Pancreas (tissue), 10 donors: ENCODE measurements at regions not wholly inside any gene's neighbourhood (a gene's known extent, or its start where the extent isn't known, plus 50 kb on each side); places are given as distances from the start of the nearest gene placed in this dataset.

ENCODE experiments used
- ATAC-seq, 4 donors: fragments of 200-7000 bp; cut with Tn5 transposase; one replicate each; pipeline versions ENCODE4 v1.8.0 to v1.9.1; 2020; ENCODE audit warnings: mild to moderate bottlenecking in 4 of 4, moderate library complexity in 4 of 4
- DNase-seq, 6 donors: peaks; one replicate each; pipeline ENCODE4 v3.0.0-alpha.2; 2020
- FAIRE-seq: peaks from 2 replicates; lab custom pipeline; 2012; peaks lifted over from hg19 to GRCh38; lab: Jason Lieb, UNC
- H3K27ac ChIP-seq, 4 donors: fragments of 200-600 bp; sonication (generic); 1 replicate in 3 of 4; 2 replicates in 1 of 4; pipeline versions ENCODE4 v1.5.0 to v1.8.0; 2020
- H3K27me3 ChIP-seq, 4 donors: fragments of 200-600 bp; one replicate each; pipeline ENCODE4 v1.8.0; 2021
- H3K36me3 ChIP-seq, 3 donors: fragments of 200-600 bp; sonication (generic) in 1 of 3; one replicate each; pipeline versions ENCODE4 v1.5.0 to v1.8.0; 2020 to 2021
- H3K4me1 ChIP-seq, 3 donors: fragments of 200-600 bp; one replicate each; pipeline ENCODE4 v1.8.0; 2021
- H3K4me3 ChIP-seq, 4 donors: fragments of 200-600 bp; sonication (generic) in 2 of 4; one replicate each; pipeline versions ENCODE4 v1.5.0 to v1.8.0; 2020 to 2021
- H3K9me3 ChIP-seq, 4 donors: fragments of 200-600 bp; one replicate each; pipeline ENCODE4 v1.8.0; 2021
- whole genome bisulfite sequencing, 2 donors: extraction: QIAGEN DNeasy Blood & Tissue Kit; methylation state at CpG; one replicate each; pipeline ENCODE4 v1.1.7; 2013; 5-methylcytosine and 5-hydroxymethylcytosine counted together
- intact Hi-C, 3 donors: fragments of 100-400 bp; cut with DNase I; formaldehyde crosslinking; loops; one replicate each; pipeline versions ENCODE4 v1.11.1 to v1.14.2; 2022
- TF ChIP-seq, protein P1 (sequence below), 4 donors: fragments of 200-600 bp; sonication (generic) in 3 of 4; IDR thresholded peaks; one replicate each; pipeline versions ENCODE4 v1.5.0 to v1.8.0; 2021; ENCODE audit warnings: antibody characterized with exemption in 4 of 4
- donor health status: healthy with polysubstance abuse.
- donor health status: DM: no; HTN: no; CAD: no; lungs with moderate emphysema.
- donor health status: DM: no; HTN: no; CAD: no.
- donor health status: control.
- donor health status: control.
- donor health status: Bipolar disorder and iron deficiency.
- donor health status: DM: yes; HTN: yes; CAD: no.
- donor health status: DM: no; HTN: no; CAD: no.
- donor health status: DM: no; HTN: no; CAD: no.
- donor health status: DM: yes; HTN: yes; CAD: no.

DNA sequence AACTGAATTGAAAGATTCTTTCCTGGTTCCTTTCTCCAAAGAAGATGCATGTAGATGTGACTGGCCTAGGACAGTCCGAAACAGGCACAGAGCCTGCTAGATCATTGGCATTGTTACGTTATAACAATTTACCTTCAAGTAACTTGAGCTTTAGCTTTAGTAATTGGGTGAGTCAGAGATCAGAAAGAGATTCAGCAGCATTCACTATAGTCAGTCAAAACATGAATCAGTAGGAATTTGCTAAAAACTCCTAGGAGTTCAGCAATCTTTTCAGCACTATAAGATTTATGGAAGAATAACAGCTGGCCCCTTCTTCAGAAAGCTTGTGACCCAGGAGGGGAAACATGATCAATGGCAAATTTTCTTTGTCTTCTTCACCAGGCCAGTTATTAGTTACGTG, 281.7 kb upstream of the PRDM1 start:
- no peak for DNase-seq
- no peak overlapping the region for H3K4me3 ChIP-seq
- FAIRE-seq, result no peak
- H3K4me1 ChIP-seq, result no peaks in the 10 kb centered on the region
- 80 to 84% methylated on average over 3 of the region's 3 CpGs for WGBS, 2 donors
- no peaks in the 10 kb centered on the region for H3K27me3 ChIP-seq
- no peaks in the 10 kb centered on the region for H3K9me3 ChIP-seq
- TF ChIP-seq, protein P1, sequence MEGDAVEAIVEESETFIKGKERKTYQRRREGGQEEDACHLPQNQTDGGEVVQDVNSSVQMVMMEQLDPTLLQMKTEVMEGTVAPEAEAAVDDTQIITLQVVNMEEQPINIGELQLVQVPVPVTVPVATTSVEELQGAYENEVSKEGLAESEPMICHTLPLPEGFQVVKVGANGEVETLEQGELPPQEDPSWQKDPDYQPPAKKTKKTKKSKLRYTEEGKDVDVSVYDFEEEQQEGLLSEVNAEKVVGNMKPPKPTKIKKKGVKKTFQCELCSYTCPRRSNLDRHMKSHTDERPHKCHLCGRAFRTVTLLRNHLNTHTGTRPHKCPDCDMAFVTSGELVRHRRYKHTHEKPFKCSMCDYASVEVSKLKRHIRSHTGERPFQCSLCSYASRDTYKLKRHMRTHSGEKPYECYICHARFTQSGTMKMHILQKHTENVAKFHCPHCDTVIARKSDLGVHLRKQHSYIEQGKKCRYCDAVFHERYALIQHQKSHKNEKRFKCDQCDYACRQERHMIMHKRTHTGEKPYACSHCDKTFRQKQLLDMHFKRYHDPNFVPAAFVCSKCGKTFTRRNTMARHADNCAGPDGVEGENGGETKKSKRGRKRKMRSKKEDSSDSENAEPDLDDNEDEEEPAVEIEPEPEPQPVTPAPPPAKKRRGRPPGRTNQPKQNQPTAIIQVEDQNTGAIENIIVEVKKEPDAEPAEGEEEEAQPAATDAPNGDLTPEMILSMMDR (IDR thresholded peaks at IDR 0.05), result no peak
- no peaks in the 10 kb centered on the region for H3K36me3 ChIP-seq
- intact Hi-C loops, result no loop called here
- ATAC-seq, result no peak
- H3K27ac ChIP-seq, result no peak overlapping the region

DNA sequence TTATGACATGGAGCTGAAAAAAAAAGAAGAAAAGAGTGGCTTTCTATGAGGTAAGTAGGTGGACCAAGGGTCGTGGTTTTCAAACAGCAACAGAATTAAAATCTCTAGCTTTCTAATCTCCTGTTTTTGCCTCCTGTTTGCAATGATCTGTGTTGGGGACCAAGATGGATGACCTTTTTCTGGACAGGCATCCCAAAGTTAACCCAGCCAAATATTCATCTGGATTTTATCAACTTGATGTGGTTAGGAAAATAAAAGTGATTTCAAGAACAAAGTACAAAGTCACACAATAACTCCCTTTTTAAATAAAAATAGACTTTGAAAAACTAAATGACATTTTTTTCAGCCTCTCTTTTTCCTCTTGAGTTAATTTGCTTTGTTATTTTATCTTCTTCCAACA, 282.1 kb upstream of the PRDM1 start:
- intact Hi-C loops, result no loop called here
- Histone ChIP-seq H3K27ac (no peak overlapping the region), H3K36me3 (no peaks in the 10 kb centered on the region), H3K9me3 (no peaks in the 10 kb centered on the region), H3K27me3 (no peaks in the 10 kb centered on the region), H3K4me1 (no peaks in the 10 kb centered on the region), H3K4me3 (no peak overlapping the region)
- WGBS, 2 donors, result 63 to 72% methylated on average over 1 of the region's 1 CpG
- TF ChIP-seq, protein P1 (IDR thresholded peaks at IDR 0.05), result no peak
- FAIRE-seq (no peak), ATAC-seq (no peak), DNase-seq (no peak)

DNA sequence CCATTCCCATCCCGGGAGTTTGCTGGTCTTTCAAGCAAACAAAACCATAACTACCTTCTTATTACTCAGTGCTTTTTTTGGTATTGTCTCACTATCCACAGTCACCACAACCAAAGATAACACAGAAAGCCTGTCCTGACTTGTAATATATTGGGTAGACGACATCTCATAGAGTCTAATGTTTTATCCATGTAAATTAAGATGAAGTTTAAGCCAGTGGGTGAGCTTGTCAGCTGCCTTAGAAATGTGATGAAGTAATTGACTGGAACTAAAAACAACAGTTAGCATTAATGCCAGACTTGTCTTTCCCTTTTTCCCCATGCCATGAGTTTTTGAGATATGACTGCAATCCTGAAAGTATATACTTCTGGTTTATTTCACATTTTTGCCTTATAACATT, 282.7 kb upstream of the PRDM1 start:
- 53 to 62% methylated on average over 2 of the region's 2 CpGs for WGBS, 2 donors
- no peak for FAIRE-seq

DNA sequence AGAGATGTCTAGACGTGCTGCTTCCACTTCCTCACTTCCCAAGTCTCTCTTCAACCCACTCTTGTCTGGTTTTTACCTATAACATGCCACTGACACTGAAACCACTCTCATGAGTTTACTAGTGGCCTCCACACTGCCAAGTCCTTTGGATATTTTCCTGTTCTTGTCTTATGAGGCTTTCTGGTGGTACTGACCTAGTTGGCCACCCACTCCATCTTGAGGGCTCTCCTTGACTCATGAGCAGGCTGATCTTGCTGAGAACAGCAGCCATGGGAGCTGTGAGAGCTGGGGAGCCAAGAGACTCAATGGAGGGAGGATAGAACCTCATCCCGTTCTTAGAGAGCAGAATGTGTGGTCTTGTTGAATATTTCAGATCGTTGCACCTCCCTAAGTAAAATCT, 283.4 kb upstream of the PRDM1 start:
- Histone ChIP-seq H3K27ac (no peak overlapping the region), H3K36me3 (no peaks in the 10 kb centered on the region), H3K9me3 (no peaks in the 10 kb centered on the region), H3K4me3 (no peak overlapping the region), H3K27me3 (no peaks in the 10 kb centered on the region), H3K4me1 (no peaks in the 10 kb centered on the region)
- 68 to 83% methylated on average over 3 of the region's 3 CpGs for WGBS, 2 donors
- ATAC-seq (no peak), DNase-seq (no peak), FAIRE-seq (no peak)
- intact Hi-C loops, result no loop called here
- TF ChIP-seq, protein P1 (IDR thresholded peaks at IDR 0.05), result no peak

More for the DNA sequence above, 282.7 kb upstream of the PRDM1 start:
- no peaks in the 10 kb centered on the region for H3K27me3 ChIP-seq
- DNase-seq (no peak), ATAC-seq (no peak)
- intact Hi-C loops, result no loop called here
- TF ChIP-seq, protein P1 (IDR thresholded peaks at IDR 0.05), result no peak
- H3K4me3 ChIP-seq, result no peak overlapping the region
- no peak overlapping the region for H3K27ac ChIP-seq
- no peaks in the 10 kb centered on the region for H3K9me3 ChIP-seq
- no peaks in the 10 kb centered on the region for H3K36me3 ChIP-seq
- H3K4me1 ChIP-seq, result no peaks in the 10 kb centered on the region

DNA sequence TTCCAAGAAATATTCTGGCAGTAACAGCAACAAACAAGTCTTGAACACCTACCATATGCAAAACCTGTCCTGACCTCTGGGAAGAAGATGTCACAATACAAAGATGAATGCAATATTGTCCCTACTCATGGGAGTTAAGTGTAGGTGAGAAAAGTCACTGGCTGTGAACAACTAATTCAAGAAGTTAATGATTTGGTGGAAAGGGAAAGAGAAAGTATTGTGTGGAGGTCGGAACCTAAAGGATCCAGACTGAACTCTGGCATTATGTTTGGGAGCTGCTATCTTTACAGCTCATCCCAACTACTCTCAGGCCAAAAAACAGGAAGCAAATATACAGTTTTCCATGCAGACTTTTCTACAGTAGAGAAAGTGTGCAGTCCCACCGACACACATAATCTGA, 285.3 kb upstream of the PRDM1 start:
- no peak for FAIRE-seq
- Histone ChIP-seq H3K4me3 (no peak overlapping the region), H3K4me1 (no peaks in the 10 kb centered on the region), H3K27ac (no peak overlapping the region), H3K27me3 (no peaks in the 10 kb centered on the region), H3K36me3 (no peaks in the 10 kb centered on the region), H3K9me3 (no peaks in the 10 kb centered on the region)
- no peak for DNase-seq
- 53 to 68% methylated on average over 2 of the region's 2 CpGs for WGBS, 2 donors
- intact Hi-C loops, result no loop called here
- no peak for ATAC-seq
- TF ChIP-seq, protein P1 (IDR thresholded peaks at IDR 0.05), result no peak
